C1 segment of cervical spinal cord (tissue), 14 donors: ENCODE measurements at regions not wholly inside any gene's neighbourhood (a gene's known extent, or its start where the extent isn't known, plus 50 kb on each side); places are given as distances from the start of the nearest gene placed in this dataset.

ENCODE experiments used
- DNase-seq, 14 donors: peaks; one replicate each; lab custom pipeline; 2025; lab: John Stamatoyannopoulos, UW

- DNase-seq, result no peak
These were observed 421.0 kb upstream of the PDE3A start for GRCh38 chr12:19947344-19947743.

GRCh38 chr12:19951664-19952063 is 416.7 kb upstream of the PDE3A start:
- no peak for DNase-seq

GRCh38 chr12:19953734-19954133 is 414.6 kb upstream of the PDE3A start:
- no peak for DNase-seq

GRCh38 chr12:19954163-19954562 is 414.2 kb upstream of the PDE3A start:
- no peak for DNase-seq

GRCh38 chr12:19957308-19958125 is 410.8 kb upstream of the PDE3A start:
- no peak for DNase-seq

- DNase-seq, result no peak
These were observed 409.9 kb upstream of the PDE3A start for GRCh38 chr12:19958389-19958788.

GRCh38 chr12:19959353-19959752 is 409.0 kb upstream of the PDE3A start:
- no peak for DNase-seq

- no peak for DNase-seq
These were observed 407.8 kb upstream of the PDE3A start for GRCh38 chr12:19960527-19960926.

- DNase-seq, result no peak
These were observed 406.1 kb upstream of the PDE3A start for GRCh38 chr12:19962192-19962591.

- peak in 1 of 14 donors; percentile 0 for DNase-seq
These were observed 404.4 kb upstream of the PDE3A start for GRCh38 chr12:19963972-19964371.

- no peak for DNase-seq
These were observed 403.8 kb upstream of the PDE3A start for GRCh38 chr12:19964549-19964948.

GRCh38 chr12:19965196-19966038 is 402.9 kb upstream of the PDE3A start:
- DNase-seq, result no peak

- no peak for DNase-seq
These were observed 401.3 kb upstream of the PDE3A start for GRCh38 chr12:19967001-19967400.

GRCh38 chr12:19967431-19967830 is 400.9 kb upstream of the PDE3A start:
- DNase-seq, result no peak

- no peak for DNase-seq
These were observed 398.2 kb upstream of the PDE3A start for GRCh38 chr12:19970116-19970515.

- DNase-seq, result no peak
These were observed 397.5 kb upstream of the PDE3A start for GRCh38 chr12:19970821-19971220.

- DNase-seq, result no peak
These were observed 396.7 kb upstream of the PDE3A start for GRCh38 chr12:19971361-19972280.

- DNase-seq, result no peak
These were observed 395.7 kb upstream of the PDE3A start for GRCh38 chr12:19972325-19973288.

GRCh38 chr12:19978193-19978592 is 390.1 kb upstream of the PDE3A start:
- no peak for DNase-seq

- no peak for DNase-seq
These were observed 388.8 kb upstream of the PDE3A start for GRCh38 chr12:19979584-19979983.

GRCh38 chr12:19981944-19982343 is 386.4 kb upstream of the PDE3A start:
- no peak for DNase-seq
